Fibroblast of lung (primary cell): ENCODE measurements at regions not wholly inside any gene's neighbourhood (a gene's known extent, or its start where the extent isn't known, plus 50 kb on each side); places are given as distances from the start of the nearest gene placed in this dataset.

Source experiments
- EZH2 ChIP-seq: IDR thresholded peaks from 2 replicates; pipeline ENCODE4 v1.5.1; 2012; ENCODE audit warnings: low read length, control low read depth, mild to moderate bottlenecking; ENCODE audit errors: missing control alignments
- TF ChIP-seq, protein P1 (sequence below), 2 donors: IDR thresholded peaks in 1 of 2; conservative IDR thresholded peaks in 1 of 2; 1 replicate in 1 of 2; 2 replicates in 1 of 2; pipeline ENCODE4 v1.5.1; 2011 to 2012; ENCODE audit warnings: low read length in 2 of 2, control low read depth in 1 of 2, inconsistent platforms in 1 of 2, low read depth in 1 of 2, mild to moderate bottlenecking in 1 of 2

DNA sequence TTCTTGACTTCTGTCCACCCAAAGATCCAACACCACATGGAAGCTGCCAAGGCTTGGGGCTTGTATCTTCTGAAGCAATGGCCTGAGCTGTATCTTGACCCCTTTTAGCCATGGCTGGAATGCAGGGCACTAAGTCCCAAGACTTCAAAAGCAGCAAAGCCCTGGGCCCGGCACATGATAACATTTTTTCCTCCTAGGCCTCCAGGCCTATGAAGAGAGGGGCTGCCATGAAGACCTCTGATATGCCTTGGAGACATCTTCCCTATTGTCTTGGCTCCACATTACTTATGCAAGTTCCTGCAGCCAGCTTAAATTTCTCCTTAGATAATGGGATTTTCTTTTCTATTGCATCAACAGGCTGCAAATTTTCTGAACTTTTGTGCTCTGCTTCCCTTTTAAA, 1252.6 kb upstream of the CITED2 start:
- TF ChIP-seq, protein P1, sequence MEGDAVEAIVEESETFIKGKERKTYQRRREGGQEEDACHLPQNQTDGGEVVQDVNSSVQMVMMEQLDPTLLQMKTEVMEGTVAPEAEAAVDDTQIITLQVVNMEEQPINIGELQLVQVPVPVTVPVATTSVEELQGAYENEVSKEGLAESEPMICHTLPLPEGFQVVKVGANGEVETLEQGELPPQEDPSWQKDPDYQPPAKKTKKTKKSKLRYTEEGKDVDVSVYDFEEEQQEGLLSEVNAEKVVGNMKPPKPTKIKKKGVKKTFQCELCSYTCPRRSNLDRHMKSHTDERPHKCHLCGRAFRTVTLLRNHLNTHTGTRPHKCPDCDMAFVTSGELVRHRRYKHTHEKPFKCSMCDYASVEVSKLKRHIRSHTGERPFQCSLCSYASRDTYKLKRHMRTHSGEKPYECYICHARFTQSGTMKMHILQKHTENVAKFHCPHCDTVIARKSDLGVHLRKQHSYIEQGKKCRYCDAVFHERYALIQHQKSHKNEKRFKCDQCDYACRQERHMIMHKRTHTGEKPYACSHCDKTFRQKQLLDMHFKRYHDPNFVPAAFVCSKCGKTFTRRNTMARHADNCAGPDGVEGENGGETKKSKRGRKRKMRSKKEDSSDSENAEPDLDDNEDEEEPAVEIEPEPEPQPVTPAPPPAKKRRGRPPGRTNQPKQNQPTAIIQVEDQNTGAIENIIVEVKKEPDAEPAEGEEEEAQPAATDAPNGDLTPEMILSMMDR (conservative IDR thresholded peaks at IDR 0.05 in 1 of 2, IDR thresholded peaks at IDR 0.05 in 1 of 2; ENCODE audit: low read depth in 1 of 2, low read length in 2 of 2): no peak
- TF ChIP-seq EZH2: no peak
